ENCODE measurements at regions not wholly inside any gene's neighbourhood (a gene's known extent, or its start where the extent isn't known, plus 50 kb on each side); places are given as distances from the start of the nearest gene placed in this dataset.

GRCh38 chr3:43953814-43954692, 263.3 kb downstream of the ABHD5 start:
- H3K27ac Mint-ChIP-seq, result no peak overlapping the region
- ATAC-seq (no peak), DNase-seq (no peak)
- Histone ChIP-seq H3K36me3 (ENCODE audit: control insufficient read depth, insufficient read depth, low read length) (no peaks in the 10 kb centered on the region), H3K9me3 (ENCODE audit: control insufficient read depth, insufficient read depth, low read length) (no peaks in the 10 kb centered on the region), H3K27me3 (ENCODE audit: control insufficient read depth, insufficient read depth, low read length) (no peaks in the 10 kb centered on the region), H3K4me1 (ENCODE audit: control insufficient read depth, insufficient read depth, low read length) (no peaks in the 10 kb centered on the region), H3K4me3 (ENCODE audit: low read length) (no peak overlapping the region), H3K27ac (ENCODE audit: low read length) (no peak overlapping the region)
- peaks cover 8 to 18% of the 10 kb centered on the region in 2 donors for H3K27me3 Mint-ChIP-seq (ENCODE audit: low read depth in 2 of 2)
- TF ChIP-seq CTCF (IDR thresholded peaks at IDR 0.05), result no peak
- no peak overlapping the region for H3K4me3 Mint-ChIP-seq
- no peaks in the 10 kb centered on the region for H3K36me3 Mint-ChIP-seq
- intact Hi-C loops (cut with micrococcal nuclease), result no loop called here
- no peaks in the 10 kb centered on the region for H3K4me1 Mint-ChIP-seq
- H3K9me3 Mint-ChIP-seq, result no peaks in the 10 kb centered on the region
- 82% methylated on average over 7 of the region's 7 CpGs for WGBS (ENCODE audit: insufficient coverage)

GRCh38 chr3:43956945-43957344, 266.2 kb downstream of the ABHD5 start:
- ATAC-seq (no peak), DNase-seq (no peak)
- Histone ChIP-seq H3K4me3 (ENCODE audit: low read length) (no peak overlapping the region), H3K27me3 (ENCODE audit: control insufficient read depth, insufficient read depth, low read length) (no peaks in the 10 kb centered on the region), H3K36me3 (ENCODE audit: control insufficient read depth, insufficient read depth, low read length) (no peaks in the 10 kb centered on the region), H3K27ac (ENCODE audit: low read length) (no peak overlapping the region), H3K4me1 (ENCODE audit: control insufficient read depth, insufficient read depth, low read length) (no peaks in the 10 kb centered on the region), H3K9me3 (ENCODE audit: control insufficient read depth, insufficient read depth, low read length) (no peaks in the 10 kb centered on the region)
- Mint-ChIP-seq H3K27me3 (ENCODE audit: low read depth in 2 of 2) (peaks cover 12 to 18% of the 10 kb centered on the region in 2 donors), H3K9me3 (no peaks in the 10 kb centered on the region), H3K4me1 (no peaks in the 10 kb centered on the region), H3K27ac (no peak overlapping the region), H3K4me3 (no peak overlapping the region), H3K36me3 (no peaks in the 10 kb centered on the region)
- intact Hi-C loops (cut with micrococcal nuclease), result no loop called here
- no peak for TF ChIP-seq CTCF (IDR thresholded peaks at IDR 0.05)
- 91% methylated on average over 5 of the region's 5 CpGs for WGBS (ENCODE audit: insufficient coverage)

- Mint-ChIP-seq H3K27me3 (ENCODE audit: low read depth in 2 of 2) (peaks cover 12 to 18% of the 10 kb centered on the region in 2 donors), H3K36me3 (no peaks in the 10 kb centered on the region), H3K4me1 (no peaks in the 10 kb centered on the region), H3K4me3 (no peak overlapping the region), H3K27ac (no peak overlapping the region), H3K9me3 (no peaks in the 10 kb centered on the region)
- Histone ChIP-seq H3K27ac (ENCODE audit: low read length) (no peak overlapping the region), H3K36me3 (ENCODE audit: control insufficient read depth, insufficient read depth, low read length) (no peaks in the 10 kb centered on the region), H3K4me3 (ENCODE audit: low read length) (no peak overlapping the region), H3K4me1 (ENCODE audit: control insufficient read depth, insufficient read depth, low read length) (no peaks in the 10 kb centered on the region), H3K9me3 (ENCODE audit: control insufficient read depth, insufficient read depth, low read length) (no peaks in the 10 kb centered on the region), H3K27me3 (ENCODE audit: control insufficient read depth, insufficient read depth, low read length) (no peaks in the 10 kb centered on the region)
- 100% methylated on average over 1 of the region's 2 CpGs for WGBS (ENCODE audit: insufficient coverage)
- no peak for ATAC-seq
- no peak for DNase-seq
- intact Hi-C loops (cut with micrococcal nuclease), result no loop called here
- no peak for TF ChIP-seq CTCF (IDR thresholded peaks at IDR 0.05)
These were observed 266.8 kb downstream of the ABHD5 start for GRCh38 chr3:43957553-43957952.
